ENCODE measurements at regions not wholly inside any gene's neighbourhood (a gene's known extent, or its start where the extent isn't known, plus 50 kb on each side); places are given as distances from the start of the nearest gene placed in this dataset.

DNA sequence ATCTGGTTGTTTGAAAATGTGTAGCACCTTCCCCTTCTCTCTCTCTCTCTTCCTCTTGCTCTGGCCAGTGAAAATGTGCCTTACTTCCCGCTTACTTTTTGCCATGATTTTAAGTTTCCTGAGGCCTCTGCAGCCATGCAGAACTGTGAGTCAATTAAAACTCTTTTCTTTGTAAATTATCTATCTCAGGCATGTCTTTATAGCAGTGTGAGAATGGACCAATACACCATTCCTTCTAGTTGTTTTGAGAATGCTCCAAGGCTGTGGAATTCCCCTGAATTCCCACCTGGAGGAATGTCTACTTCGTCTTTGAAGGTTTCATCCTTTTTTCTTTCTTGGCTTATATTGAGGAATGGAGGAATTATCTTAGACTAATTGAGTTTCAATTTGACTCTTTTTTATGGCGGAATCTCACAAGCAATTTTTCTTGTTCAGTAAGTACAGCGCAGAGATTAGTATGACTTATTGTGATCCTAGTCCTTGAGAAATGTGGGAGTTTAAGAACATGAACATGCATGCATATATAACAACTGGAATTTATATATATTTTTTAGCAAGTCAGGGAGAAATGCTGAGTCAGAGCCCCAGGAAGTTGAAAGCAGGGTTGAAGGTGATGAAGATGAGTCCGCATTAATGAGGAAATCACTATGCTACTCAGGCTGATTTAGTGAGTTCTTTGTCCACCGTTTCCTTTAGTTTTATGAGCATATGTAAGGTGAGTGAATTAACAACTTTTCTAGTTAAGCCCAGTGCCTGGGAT, 488.1 kb upstream of the ADAMTS16 start:
- 22 to 30% (median 25%) methylated on average over 6 of the region's 6 CpGs for WGBS, 3 donors
- intact Hi-C loops (cut with DNase I) = no loop called here

GRCh38 chr5:4653475-4653874, 486.7 kb upstream of the ADAMTS16 start:
- WGBS, 3 donors = 43 to 83% (median 81%) methylated on average over 1 of the region's 1 CpG
- no peak overlapping the region for H3K27ac ChIP-seq
- intact Hi-C loops (cut with DNase I) = no loop called here
- no peaks in the 10 kb centered on the region for H3K36me3 ChIP-seq
- H3K27me3 ChIP-seq = no peaks in the 10 kb centered on the region
- no peaks in the 10 kb centered on the region for H3K4me1 ChIP-seq (ENCODE audit: insufficient read depth)
- no peak overlapping the region for H3K4me3 ChIP-seq
- no peak for DNase-seq
- TF ChIP-seq POLR2A (IDR thresholded peaks at IDR 0.05) (no peak), EP300 (IDR thresholded peaks at IDR 0.05) (no peak), CTCF (IDR thresholded peaks at IDR 0.05) (no peak)
- no peaks in the 10 kb centered on the region for H3K9me3 ChIP-seq

More for the DNA sequence above, 488.1 kb upstream of the ADAMTS16 start:
- no peak for DNase-seq
- Histone ChIP-seq H3K27ac (no peak overlapping the region), H3K9me3 (no peaks in the 10 kb centered on the region), H3K4me3 (no peak overlapping the region), H3K4me1 (ENCODE audit: insufficient read depth) (no peaks in the 10 kb centered on the region), H3K27me3 (no peaks in the 10 kb centered on the region), H3K36me3 (no peaks in the 10 kb centered on the region)
- TF ChIP-seq EP300 (IDR thresholded peaks at IDR 0.05) = no peak
- TF ChIP-seq POLR2A (IDR thresholded peaks at IDR 0.05) = no peak
- no peak for TF ChIP-seq CTCF (IDR thresholded peaks at IDR 0.05)

DNA sequence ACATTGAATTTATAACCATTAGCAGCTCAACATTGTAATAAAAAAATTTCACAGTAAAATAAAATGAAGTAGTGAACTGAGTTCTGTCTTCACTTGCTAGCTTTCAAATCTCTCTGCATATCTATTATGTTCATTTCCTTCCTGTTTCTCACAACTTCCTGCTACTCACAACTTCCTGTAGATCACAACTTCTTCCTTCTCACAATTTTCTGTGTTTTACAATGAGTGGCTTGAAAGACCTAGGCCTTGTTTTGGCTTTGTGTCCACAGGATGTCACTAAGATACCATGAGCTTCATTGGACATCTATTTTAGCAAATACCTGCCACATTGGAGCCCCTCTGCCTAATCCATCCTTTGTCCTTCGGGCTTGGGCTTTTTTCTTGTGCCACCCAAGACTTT, 480.3 kb upstream of the ADAMTS16 start:
- intact Hi-C loops (cut with DNase I) = no loop called here
- no peaks in the 10 kb centered on the region for H3K4me1 ChIP-seq (ENCODE audit: insufficient read depth)
- no peaks in the 10 kb centered on the region for H3K9me3 ChIP-seq
- DNase-seq = no peak
- no peak for TF ChIP-seq POLR2A (IDR thresholded peaks at IDR 0.05)
- no peak for TF ChIP-seq EP300 (IDR thresholded peaks at IDR 0.05)
- no peak for TF ChIP-seq CTCF (IDR thresholded peaks at IDR 0.05)
- no peaks in the 10 kb centered on the region for H3K36me3 ChIP-seq
- no peak overlapping the region for H3K27ac ChIP-seq
- 63 to 71% (median 68%) methylated on average over 1 of the region's 1 CpG for WGBS, 3 donors
- H3K27me3 ChIP-seq = no peaks in the 10 kb centered on the region
- H3K4me3 ChIP-seq = no peak overlapping the region

- 80 to 92% (median 82%) methylated on average over 8 of the region's 8 CpGs for WGBS, 3 donors
- no peaks in the 10 kb centered on the region for H3K4me1 ChIP-seq (ENCODE audit: insufficient read depth)
- no peaks in the 10 kb centered on the region for H3K36me3 ChIP-seq
- H3K4me3 ChIP-seq = no peak overlapping the region
- no peaks in the 10 kb centered on the region for H3K9me3 ChIP-seq
- no peak for DNase-seq
- intact Hi-C loops (cut with DNase I) = no loop called here
- TF ChIP-seq POLR2A (IDR thresholded peaks at IDR 0.05) (no peak), EP300 (IDR thresholded peaks at IDR 0.05) (no peak), CTCF (IDR thresholded peaks at IDR 0.05) (no peak)
- H3K27me3 ChIP-seq = no peaks in the 10 kb centered on the region
- H3K27ac ChIP-seq = no peak overlapping the region
These were observed 478.8 kb upstream of the ADAMTS16 start for GRCh38 chr5:4661326-4661725.

All from ovary (tissue), 7 donors.